ENCODE measurements at regions not wholly inside any gene's neighbourhood (a gene's known extent, or its start where the extent isn't known, plus 50 kb on each side); places are given as distances from the start of the nearest gene placed in this dataset.

DNA sequence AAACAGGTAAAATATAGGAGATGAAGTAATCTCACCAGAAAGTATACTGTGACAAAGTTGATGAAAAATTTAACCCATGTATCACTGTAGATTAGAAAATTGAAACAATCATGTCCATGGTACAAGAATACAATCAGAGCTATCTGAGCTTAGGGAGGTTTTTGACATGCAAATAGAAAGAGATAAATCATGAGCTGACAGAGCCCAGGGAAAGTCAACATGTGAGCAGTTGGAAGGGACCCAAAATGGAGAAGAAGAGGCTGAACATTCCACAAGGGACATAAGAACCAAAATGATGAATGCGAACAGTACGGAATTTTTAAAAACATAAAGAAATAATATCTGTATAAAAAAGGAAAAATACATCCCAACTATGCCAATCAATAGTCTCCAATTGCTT is 395.4 kb upstream of the CYRIA start:
- TF ChIP-seq POLR2AphosphoS5 (IDR thresholded peaks at IDR 0.05; ENCODE audit: insufficient read depth in 1 of 2, low read depth in 1 of 2) (no peak), CTCF (IDR thresholded peaks at IDR 0.05) (no peak)
